ENCODE measurements at regions not wholly inside any gene's neighbourhood (a gene's known extent, or its start where the extent isn't known, plus 50 kb on each side); places are given as distances from the start of the nearest gene placed in this dataset.

DNA sequence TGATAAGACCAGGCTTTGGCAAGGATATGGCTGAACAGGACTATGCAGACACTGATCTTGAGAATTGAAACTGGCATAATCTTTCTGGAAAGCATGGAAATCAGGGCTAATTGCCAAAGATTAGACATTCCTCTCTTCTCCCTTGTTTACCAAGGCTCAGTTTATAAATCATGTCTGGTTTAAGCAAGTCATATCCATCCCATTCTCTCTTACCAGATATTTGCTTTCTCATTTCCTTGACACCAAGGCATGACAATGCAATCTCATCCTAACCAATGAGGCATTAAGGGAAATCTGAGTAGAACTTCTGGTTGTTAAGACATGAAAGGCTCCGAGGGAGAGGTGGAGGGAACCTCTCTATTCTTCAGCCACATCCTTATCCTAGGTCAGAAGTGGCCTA, 110.3 kb upstream of the CEP85L start:
- DNase-seq, result no peak

DNA sequence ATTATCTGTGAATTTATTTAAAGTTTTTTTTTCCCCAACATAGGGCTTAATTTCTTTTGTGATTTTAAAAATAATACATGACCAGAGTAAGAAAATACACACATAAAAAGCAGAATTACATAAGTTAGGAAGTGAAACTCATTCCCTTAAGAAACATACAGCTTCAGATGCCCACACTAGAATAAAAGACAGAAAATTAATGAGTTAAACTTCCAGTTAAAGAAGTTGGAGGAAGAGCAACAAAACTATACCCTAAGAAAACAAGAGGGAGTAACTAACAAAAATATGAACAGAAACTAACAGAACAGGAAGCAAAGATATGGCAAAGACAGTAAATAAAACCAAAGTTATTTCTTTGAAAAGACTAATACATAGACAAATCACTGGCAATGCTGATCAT, 107.6 kb upstream of the CEP85L start:
- DNase-seq, result no peak

DNA sequence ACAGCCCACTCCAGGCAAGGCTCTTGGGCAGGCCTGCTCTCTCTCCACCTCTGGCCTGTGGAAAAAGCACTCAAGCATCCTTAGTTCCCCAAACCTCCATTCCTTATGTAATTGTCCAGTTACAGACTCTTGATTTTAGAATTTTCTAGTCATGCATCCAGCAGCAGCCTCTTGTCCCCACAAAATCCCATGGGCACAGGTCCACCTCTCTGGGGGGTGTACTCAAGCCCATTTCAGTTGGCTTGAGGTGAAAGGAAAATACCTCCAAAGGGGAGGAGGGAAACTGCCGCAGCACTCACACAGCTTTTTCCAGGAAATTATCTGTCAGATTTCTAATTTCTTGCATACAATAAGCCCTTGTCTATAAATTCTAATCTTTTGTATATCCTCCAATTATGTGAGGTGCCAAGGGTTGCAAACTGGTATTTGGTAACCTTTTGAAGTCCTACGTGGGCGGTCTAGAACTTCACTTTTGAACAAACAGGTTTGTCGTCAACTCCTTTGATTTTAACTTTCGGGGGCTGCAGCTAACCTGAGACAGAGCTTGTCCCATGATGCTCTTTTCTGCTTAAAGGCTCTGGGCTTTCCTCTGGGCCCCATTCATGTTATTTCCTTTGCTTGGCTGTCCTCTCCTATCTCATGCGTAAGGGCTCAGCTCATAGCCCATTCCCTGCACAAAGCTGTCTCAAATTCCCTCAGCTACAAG, 104.7 kb upstream of the CEP85L start:
- DNase-seq, result no peak

DNA sequence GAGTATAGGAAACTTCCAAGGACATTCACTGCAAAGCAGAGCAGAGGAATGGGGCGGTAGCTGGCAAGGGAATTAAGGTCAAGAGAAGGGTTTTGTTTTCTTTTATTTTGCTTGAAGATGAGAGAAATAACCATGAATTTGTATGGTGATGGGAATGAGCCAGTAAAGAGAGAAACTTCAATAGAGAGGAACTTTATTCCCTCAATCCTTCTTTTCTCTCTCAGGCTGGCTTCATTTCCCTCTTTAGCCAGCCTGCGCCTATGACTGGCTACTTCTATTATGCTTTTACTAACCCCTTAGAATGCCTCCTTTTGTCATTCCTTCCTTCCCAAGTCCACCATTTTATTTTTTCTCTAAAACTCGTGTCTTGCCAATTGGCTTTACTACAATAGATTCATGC, 101.4 kb upstream of the CEP85L start:
- DNase-seq, result no peak

DNA sequence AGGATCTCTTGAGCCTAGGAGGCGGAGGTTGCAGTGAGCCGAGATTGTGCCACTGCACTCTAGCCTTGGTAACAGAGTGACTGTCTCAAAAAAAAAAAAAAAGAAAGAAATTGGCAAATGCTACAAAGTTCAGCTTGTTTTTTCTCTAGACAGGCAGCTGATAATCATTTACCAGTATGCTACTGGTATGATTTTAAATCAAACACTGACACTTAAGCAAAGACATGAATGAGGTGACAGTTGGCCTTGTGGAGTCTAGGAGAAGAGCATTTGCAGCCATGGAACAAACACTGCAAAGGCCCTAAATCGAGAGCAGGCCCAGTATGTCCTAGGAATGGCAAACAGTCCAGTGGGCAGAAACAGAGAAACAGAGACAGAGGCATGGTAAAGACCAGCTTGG, 99.7 kb upstream of the CEP85L start:
- DNase-seq, result no peak

DNA sequence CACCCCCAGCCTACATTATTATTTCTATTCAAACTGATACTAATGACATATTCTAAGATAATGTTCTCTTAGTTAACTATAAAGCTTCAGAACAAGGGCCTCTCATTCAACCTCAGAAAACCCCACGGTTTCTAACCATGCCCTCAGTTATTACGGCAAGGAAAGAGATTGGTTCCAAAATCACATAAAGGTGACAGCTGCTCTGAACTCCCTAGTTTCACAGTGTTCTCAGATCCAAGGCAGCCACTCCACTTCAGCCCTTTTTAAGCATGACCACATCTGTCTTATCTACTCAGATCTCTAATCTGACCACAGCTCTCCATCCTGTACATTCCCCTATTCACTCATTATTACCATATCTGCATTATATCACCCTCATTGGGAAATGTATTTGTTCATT, 98.8 kb upstream of the CEP85L start:
- DNase-seq, result no peak

DNA sequence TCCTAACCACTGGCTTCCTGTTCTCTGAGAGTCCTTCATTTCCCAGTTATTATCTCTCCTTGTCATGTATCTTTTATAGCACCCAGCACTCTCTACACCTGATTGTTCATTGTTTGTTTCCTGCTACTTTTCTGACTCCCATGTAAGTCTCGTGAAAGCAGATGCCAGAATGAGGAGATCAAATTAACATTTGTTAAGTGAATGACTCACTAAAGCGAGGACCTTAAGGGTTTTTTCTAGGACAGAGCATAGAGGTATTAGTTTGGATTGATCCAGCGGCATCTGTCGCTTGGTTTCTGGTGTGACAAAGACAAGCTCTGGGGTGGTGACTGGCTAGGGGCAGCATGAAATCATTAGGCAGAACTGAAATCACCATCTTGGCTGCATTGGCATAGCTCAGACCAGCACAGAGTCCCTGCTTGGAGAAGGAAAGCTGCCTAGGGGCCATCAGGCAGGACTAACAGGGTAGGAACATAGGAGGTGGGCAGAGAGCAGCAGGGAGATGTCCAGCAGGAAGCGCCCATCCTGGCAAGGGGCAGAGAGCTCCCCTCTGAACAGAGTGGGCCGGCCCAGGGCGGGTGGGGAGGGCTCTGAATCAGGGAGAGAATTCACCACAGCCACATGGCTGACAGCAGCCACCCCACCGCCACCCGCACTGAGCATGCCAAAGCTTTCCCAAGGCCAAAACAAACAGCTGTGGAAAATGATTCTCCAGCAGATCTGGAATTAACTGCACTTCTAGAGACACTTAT, 97.1 kb upstream of the CEP85L start:
- peak in 1 of 2 experiments; percentile 45 for DNase-seq

DNA sequence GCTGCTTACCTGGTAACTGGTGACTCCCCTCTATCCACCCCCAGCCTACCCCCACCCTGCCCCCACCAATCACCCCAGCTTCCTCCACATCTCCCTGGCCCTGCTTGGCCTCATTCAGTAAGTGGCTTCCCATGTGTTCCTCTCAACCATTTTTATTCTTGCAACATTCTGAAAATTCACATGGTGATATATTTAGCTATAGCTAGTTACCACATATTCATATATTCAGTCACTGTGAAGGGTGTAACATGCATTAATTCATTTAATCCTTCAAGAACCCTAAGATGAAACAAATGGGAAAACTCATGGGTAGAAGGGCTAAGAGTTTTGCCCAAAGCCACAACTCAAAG, 95.4 kb upstream of the CEP85L start:
- DNase-seq, result no peak

DNA sequence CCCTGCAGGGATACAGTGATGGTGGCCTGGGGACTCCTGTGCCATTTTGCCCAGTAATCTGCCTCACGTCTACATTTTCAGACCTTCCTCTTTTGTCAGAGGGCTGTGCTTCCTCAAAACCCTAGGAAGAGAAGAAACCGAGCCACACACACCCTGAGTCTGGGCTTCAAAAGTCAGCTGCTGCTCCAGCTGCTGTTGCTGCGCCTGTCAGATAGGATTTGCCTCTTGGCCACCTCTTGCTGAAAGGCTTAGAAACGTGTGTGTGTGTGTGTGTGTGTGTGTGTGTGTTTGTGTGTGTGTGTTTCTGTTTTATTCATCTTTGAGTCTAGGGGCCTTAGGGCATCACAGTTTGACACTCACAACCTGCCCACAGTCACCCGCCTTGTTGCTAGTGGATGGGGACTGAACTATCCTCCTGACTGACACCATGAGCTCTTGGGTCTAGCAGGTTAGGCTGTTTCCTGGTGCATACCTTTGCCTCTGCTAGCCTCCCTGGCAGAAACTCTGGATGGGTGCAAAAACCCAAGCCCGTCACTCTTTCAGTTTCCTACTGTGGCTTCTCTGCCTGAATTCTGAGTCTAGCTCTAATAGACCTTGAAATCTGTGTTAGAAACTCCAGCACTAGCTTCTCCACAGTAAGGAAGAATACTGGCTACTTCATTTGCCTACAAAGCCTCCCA, 94.9 kb upstream of the CEP85L start:
- no peak for DNase-seq

DNA sequence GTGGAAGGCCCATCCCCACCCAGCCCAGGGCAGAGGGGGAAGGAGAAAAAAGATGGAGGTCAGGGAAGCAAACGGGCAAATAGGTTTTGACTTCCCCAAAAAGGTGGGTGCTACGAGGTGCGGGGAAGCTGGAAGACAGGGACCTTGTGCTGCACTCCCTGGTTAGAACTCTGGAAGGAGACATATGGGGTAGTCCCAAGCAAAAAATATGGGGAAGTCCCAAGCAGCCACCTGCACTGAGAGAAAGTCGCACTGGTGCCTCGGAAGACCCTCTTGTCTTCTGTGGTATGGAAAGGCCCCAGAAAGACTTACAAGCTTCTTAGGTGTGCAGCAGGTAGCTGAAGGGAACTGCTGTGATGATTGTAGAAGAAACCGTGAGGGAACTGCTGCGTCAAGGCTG, 93.8 kb upstream of the CEP85L start:
- DNase-seq, result no peak

DNA sequence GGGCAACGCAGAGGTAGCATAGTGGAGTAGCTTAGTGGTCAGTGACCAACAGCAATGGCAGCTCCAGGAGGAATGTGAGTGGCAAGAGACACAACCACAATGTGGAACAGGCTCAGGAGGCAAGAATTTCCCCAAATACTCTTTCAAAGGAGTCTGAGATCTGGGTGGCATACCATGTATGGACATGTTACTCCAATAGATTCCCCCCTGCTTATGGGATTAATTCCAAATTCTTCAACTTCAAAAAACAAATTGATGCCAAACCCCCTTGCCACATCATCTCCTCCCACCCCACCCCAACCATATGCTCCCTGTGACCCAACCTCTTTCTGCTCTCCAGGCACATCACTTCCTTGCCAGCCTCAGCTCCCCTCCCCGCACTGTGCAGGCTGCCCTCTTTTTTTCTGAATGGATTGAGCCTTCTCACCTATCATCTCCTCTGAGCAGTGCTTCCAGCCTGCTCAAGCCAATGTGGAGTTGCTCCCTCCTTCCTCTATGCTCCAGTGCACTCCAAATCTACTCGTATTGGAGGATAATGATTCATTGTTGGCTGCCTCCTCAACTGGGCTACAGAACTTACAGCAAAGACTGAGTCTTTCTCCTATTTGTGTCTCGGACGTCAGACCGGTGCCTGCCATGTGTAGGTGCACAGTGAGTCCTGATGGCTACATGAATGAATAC, 93.0 kb upstream of the CEP85L start:
- no peak for DNase-seq

DNA sequence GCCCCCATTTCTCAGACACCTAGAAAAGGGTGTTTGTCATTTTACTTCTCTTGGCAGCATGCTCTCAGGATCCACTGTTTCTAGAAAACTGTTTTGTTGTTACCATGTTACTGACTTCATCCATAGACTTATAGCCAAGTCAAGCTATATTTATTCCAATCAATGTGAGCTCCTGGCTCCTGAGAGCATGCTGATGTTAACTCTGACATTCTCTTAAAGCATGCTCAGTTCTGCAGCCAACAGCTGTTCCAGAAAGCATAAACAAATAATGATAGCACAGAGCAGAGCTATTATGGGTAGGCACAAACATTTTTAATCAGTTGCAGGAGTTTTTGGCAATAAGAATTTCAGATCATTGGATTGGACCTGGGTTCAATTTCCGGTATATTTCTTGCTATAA, 92.4 kb upstream of the CEP85L start:
- DNase-seq, result no peak

DNA sequence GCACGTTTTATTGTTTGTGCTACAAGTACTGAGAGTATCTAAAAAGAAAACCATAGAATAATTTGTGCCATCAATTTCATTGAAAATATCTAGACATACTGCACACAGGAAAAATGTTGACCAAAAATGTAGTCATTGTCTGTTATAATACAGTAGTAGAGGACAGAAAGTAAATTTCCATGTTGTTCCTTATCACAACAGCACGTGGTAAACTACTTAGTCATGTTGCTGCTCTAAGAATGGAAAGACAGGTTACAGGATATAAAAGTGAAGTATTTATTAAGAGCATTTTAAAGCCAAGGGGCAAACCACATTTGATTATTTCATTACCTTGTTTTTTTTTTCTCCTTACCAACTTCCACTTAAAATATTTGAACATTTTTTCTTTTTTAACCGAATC, 89.0 kb upstream of the CEP85L start:
- no peak for DNase-seq

DNA sequence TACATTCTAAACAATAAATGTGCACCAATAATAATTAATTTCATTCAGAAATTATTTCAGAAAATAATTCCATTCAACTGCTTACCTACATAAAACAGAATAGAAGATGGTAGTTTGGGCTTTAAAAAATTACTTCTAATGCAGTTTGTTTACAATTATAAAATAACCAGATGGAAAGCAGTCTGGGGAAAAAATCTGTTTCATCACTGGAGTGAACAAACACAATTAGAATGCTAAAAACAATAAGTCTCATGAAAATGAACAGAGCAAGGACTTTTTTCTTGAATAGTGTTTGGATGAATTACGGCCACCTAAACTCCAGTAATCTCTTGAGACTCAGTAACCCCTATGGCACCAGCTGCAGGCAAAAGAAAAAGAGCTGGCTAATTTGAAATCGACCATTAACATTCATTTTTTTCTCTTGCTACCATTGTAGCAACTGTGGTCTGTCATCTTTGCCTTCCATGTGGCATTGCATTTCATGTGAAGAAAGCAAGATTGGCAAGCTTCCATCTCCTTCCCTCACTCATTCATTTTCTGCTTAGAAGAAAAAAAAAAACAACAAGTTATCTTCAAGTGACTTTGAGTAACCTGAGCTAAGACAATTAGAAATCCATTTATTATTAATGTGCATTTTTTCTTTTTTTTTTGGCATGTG, 88.4 kb upstream of the CEP85L start:
- no peak for DNase-seq

DNA sequence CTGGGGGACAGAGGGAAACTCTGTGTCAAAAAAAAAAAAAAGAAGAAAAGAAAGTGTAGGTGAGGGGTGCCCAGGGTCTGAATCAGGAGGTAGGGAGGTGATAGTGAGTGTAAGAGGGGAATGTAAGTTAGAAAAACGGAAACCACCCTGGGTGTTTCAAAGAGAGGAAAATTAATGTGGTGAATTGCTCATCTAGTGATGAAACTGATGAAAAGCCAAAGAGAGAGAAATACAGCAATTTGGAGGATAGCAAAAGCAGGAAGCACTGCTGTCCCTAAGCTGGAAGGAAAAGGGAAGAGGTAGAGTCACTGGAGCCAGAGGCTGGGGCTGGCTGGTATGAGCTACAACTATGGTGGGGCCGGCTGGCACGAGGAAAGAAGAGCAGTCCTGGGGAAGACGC, 85.0 kb upstream of the CEP85L start:
- no peak for DNase-seq

DNA sequence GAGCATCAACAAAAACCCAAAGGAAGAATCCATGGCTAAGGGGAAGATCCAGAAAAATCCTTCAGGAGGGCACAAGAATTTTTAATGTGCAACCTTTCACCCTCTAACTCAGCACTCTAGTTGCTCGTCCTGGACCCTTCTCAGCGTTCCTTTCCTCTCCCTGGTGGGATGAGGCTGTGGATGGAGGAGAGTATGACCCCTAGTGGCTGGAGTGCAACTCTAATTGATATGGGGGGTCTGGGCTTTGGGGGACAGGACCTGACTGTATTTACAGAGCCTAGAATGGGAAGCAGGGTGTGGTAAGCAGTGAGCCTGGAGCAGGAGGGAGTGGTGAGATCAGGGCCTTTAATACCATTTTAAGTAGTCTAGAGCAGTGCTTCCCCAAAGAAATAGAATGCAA, 83.9 kb upstream of the CEP85L start:
- DNase-seq, result no peak

DNA sequence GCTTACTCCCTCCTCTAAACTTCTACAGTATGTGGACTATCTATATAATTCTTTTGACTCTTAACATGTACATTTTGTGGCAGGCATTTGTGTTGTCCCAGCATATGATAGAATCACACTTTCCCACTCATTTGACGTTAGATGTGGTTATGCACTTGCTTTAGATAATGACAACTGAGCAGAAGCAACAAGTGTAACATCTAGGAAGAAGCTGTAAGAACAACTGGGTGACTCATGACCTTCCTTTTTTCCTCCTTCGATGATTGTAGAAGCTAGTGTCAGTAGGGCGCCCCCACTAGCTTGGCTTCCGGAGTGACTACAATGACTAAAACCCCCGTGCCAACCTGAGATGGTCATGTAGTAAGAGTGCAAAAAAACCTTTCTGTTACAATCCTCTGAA, 74.6 kb upstream of the CEP85L start:
- DNase-seq, result no peak

DNA sequence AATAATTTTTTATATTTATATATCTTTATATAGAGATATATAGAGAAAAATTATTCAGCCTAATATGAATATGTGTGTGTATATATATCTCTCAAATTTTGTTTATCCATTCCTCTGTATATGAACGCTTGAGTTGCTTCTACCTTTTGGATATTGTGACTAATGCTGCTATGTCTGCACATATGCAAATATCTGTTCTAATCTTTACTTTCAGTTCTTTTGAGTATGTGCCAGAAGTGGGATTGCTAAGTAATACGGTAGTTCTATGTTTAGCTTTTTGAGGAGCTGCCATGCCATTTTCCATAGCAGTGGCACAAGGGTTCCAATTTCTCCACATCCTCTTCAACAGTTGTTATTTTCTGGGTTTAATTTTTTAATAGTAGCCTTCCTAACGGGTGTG, 72.8 kb upstream of the CEP85L start:
- no peak for DNase-seq

DNA sequence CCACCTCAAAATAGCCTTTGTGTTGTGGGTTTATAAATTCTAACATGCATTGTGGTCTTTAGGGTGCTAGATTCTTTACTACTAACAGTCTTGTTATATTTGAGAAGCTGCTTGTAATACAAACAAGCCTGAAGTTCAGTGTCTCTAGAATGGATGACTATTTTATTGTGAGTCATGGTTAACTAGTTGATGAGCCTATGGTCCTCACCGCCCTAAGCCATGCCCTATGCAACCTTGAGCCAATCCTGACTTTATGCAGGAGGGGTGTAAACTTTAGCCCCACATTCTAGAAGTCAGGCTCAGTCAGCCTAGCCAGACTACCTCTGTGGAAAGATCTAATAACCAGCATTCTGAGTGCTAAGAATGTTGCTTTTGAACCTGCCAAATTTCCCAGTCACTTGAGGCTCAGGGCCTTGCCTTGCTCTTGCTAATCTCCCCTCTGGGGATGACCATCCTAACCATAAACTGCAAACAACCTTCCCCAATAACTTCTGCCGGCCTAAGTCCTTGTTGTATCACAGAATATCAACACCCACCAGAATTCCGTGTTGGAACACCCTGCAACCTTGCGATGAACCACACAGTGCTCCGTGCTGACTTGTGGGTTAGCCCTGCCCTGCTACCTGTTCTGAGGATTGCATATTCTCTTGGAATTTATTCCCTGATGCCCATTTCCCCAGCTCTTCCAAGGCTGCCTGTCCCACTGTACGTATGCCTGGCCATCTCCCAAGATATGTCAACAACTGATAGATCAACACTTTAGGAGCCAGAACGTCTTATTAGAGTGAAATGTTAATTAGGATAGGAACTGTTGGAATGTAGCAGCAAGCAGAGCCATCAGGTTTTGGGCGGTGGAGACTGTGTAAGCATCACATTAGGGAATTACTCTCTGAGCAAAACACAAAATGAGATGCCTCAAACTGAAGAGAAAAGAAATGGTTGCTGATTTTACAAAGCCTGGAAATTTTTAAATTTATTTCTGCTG, 71.7 kb upstream of the CEP85L start:
- DNase-seq, result no peak

DNA sequence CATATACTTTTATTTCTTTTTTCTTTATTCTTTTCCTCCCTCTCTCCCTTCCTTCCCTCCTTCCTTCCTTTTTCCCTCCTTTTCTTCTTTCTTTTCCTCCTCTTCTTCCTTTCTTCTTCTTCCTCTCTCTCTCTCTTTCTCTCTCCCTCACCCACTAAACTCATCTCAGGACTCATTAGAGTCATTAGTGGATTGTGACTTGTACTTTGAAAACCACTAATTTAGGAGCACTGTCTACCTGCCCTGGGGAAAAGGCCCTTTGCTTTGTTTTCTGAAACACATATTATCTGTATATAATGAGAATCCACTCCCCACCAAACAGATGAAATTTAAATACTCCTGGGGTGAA, 68.7 kb upstream of the CEP85L start:
- DNase-seq, result no peak

DNA sequence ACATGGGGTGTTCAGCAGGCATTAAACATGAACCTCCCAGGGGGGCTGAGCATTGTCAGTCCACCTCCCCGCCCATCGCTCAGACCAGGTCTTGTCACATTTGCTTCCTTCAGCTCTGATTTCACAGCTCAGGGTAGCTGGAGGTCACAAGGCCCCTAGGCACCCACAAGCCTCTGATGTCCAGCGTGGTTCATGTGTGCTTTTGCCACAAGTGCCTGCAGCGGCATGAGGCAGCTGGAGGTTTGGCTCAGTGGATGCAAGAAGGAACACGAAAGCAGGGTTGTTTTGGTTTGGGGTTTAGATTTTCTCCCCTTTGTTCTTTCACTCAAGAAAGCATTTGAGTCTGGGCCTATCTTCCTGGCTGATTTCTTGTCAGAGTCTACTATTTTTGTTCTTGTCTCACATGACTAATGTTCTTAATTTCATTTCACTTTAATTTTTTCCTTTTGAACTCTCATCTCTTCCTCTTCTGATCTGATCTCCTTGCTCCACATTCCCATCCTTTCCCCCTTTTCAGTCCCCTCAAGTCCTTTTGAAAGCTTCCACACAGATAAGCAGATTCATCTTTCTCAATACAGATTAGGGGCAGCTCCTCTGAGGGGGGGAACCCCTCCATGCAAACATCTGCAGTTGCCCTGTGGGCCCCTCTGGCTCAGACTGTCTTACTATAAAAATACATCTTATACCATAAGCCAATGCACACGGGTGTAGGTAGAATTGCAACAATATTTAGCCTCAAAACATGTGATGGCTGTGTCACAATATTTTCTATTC, 68.1 kb upstream of the CEP85L start:
- no peak for DNase-seq

All from NCI-H2081 (cell line).